ENCODE measurements at regions not wholly inside any gene's neighbourhood (a gene's known extent, or its start where the extent isn't known, plus 50 kb on each side); places are given as distances from the start of the nearest gene placed in this dataset.

- intact Hi-C loops (cut with DNase I; ENCODE audit: low total_unique reads): no loop called here
- TF ChIP-seq, protein P1, sequence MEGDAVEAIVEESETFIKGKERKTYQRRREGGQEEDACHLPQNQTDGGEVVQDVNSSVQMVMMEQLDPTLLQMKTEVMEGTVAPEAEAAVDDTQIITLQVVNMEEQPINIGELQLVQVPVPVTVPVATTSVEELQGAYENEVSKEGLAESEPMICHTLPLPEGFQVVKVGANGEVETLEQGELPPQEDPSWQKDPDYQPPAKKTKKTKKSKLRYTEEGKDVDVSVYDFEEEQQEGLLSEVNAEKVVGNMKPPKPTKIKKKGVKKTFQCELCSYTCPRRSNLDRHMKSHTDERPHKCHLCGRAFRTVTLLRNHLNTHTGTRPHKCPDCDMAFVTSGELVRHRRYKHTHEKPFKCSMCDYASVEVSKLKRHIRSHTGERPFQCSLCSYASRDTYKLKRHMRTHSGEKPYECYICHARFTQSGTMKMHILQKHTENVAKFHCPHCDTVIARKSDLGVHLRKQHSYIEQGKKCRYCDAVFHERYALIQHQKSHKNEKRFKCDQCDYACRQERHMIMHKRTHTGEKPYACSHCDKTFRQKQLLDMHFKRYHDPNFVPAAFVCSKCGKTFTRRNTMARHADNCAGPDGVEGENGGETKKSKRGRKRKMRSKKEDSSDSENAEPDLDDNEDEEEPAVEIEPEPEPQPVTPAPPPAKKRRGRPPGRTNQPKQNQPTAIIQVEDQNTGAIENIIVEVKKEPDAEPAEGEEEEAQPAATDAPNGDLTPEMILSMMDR (IDR thresholded peaks at IDR 0.05): no peak
- H3K4me1 ChIP-seq: no peaks in the 10 kb centered on the region
Measured at GRCh38 chr9:108101410-108101809, 611.8 kb upstream of the KLF4 start.

DNA sequence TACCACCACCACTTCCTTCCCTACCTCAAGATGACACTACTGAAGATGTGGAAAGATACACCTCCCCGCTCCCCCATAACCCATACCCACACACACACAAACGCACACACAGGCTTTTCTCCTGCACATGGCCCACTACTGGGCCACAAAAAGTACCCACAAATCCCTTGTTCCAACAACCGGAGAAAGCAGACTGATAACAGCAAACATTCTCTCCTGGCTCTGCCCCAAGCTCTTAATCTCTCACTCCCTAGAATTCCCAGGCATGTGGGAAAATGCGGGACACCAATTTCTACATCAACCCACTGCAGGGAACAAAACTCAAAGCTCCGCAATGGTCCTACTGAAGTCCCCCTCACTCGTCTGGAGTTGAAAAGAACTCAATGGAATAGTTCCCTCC is 611.0 kb upstream of the KLF4 start:
- Histone ChIP-seq H3K4me1 (no peaks in the 10 kb centered on the region), H3K27me3 (no peaks in the 10 kb centered on the region), H3K27ac (no peak overlapping the region), H3K9me3 (no peaks in the 10 kb centered on the region), H3K4me3 (no peak overlapping the region), H3K36me3 (no peaks in the 10 kb centered on the region)
- DNase-seq: no peak
- TF ChIP-seq, protein P1 (IDR thresholded peaks at IDR 0.05): no peak
- intact Hi-C loops (cut with DNase I; ENCODE audit: low total_unique reads): no loop called here

More at GRCh38 chr9:108101410-108101809, 611.8 kb upstream of the KLF4 start:
- Histone ChIP-seq H3K27ac (no peak overlapping the region), H3K27me3 (no peaks in the 10 kb centered on the region), H3K4me3 (no peak overlapping the region), H3K9me3 (no peaks in the 10 kb centered on the region), H3K36me3 (no peaks in the 10 kb centered on the region)
- no peak for DNase-seq

- Histone ChIP-seq H3K27me3 (no peaks in the 10 kb centered on the region), H3K4me1 (no peaks in the 10 kb centered on the region), H3K27ac (no peak overlapping the region), H3K9me3 (no peaks in the 10 kb centered on the region), H3K36me3 (no peaks in the 10 kb centered on the region), H3K4me3 (no peak overlapping the region)
- intact Hi-C loops (cut with DNase I; ENCODE audit: low total_unique reads): no loop called here
- TF ChIP-seq, protein P1 (IDR thresholded peaks at IDR 0.05): no peak
- DNase-seq: no peak
Measured at GRCh38 chr9:108099854-108100253, 610.3 kb upstream of the KLF4 start.

DNA sequence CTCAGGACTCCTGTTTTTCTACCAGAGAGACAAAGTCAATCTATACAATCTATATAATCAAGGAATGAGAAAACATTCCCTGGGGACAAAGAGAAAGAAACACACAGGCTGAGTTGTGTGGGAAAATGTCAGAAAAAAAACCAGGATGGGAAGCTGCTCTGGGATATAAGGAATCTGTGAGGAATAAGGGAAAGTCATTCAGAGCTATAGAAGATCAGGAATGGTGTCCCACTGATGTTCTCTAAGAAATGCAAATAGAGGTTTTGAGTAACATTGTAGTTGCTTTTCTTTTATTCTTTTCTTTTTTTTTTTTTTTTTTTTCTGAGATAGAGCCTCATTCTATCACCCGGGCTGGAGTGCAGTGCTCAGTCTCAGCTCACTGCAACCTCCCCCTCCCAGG is 605.9 kb upstream of the KLF4 start:
- TF ChIP-seq, protein P1 (IDR thresholded peaks at IDR 0.05): no peak
- H3K27ac ChIP-seq: no peak overlapping the region
- no peak for DNase-seq
- intact Hi-C loops (cut with DNase I; ENCODE audit: low total_unique reads): no loop called here
- H3K36me3 ChIP-seq: no peaks in the 10 kb centered on the region
- H3K4me1 ChIP-seq: no peaks in the 10 kb centered on the region
- H3K4me3 ChIP-seq: no peak overlapping the region
- H3K27me3 ChIP-seq: no peaks in the 10 kb centered on the region
- no peaks in the 10 kb centered on the region for H3K9me3 ChIP-seq

DNA sequence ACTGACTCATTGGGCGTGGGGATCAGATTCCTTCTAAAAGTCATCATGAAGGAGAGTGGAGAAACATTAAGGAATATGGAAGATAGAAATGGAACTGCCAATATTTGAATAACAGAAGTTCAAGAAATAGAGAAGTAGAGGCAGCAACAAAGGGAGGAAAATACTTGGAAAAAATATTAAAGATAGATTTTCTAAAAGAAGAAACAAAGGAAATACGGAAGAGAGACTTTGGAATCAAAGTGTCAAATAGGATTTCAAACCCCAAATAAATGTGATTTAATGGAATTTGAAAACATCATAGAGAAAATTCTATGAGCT is 605.1 kb upstream of the KLF4 start:
- H3K36me3 ChIP-seq: no peaks in the 10 kb centered on the region
- no peak overlapping the region for H3K4me3 ChIP-seq
- H3K9me3 ChIP-seq: no peaks in the 10 kb centered on the region
- H3K27ac ChIP-seq: no peak overlapping the region
- TF ChIP-seq, protein P1 (IDR thresholded peaks at IDR 0.05): no peak
- no peaks in the 10 kb centered on the region for H3K27me3 ChIP-seq
- intact Hi-C loops (cut with DNase I; ENCODE audit: low total_unique reads): no loop called here
- no peak for DNase-seq
- H3K4me1 ChIP-seq: no peaks in the 10 kb centered on the region
